Heart right ventricle (tissue), 16 donors: ENCODE measurements at regions not wholly inside any gene's neighbourhood (a gene's known extent, or its start where the extent isn't known, plus 50 kb on each side); places are given as distances from the start of the nearest gene placed in this dataset.
A peak's percentile ranks its signal among the peaks of the same experiment; 100 is the strongest.

Experiments
- ATAC-seq, 8 donors: fragments of 200-7000 bp; cut with Tn5 transposase; one replicate each; pipeline ENCODE4 v1.9.1; 2020; ENCODE audit warnings: mild to moderate bottlenecking in 8 of 8, moderate library complexity in 8 of 8, moderate number of reproducible peaks in 1 of 8
- DNase-seq, 2 donors: peaks; one replicate each; pipeline ENCODE4 v3.0.0-alpha.2; 2020
- H3K27ac ChIP-seq, 10 donors: fragments of 200-600 bp; sonication (generic) in 2 of 10; one replicate each; pipeline versions ENCODE4 v1.5.0 to v1.8.0; 2020 to 2022; ENCODE audit warnings: mild to moderate bottlenecking in 3 of 10
- H3K27me3 ChIP-seq, 7 donors: fragments of 200-600 bp; one replicate each; pipeline ENCODE4 v1.8.0; 2021 to 2022; ENCODE audit warnings: mild to moderate bottlenecking in 2 of 7
- H3K36me3 ChIP-seq, 9 donors: fragments of 200-600 bp; sonication (generic) in 1 of 9; one replicate each; pipeline versions ENCODE4 v1.5.0 to v1.8.0; 2020 to 2022; ENCODE audit warnings: mild to moderate bottlenecking in 2 of 9
- H3K4me1 ChIP-seq, 9 donors: fragments of 200-600 bp; sonication (generic) in 1 of 9; one replicate each; pipeline versions ENCODE4 v1.5.0 to v1.8.0; 2020 to 2022; ENCODE audit warnings: mild to moderate bottlenecking in 4 of 9
- H3K4me3 ChIP-seq, 10 donors: fragments of 200-600 bp; sonication (generic) in 2 of 10; one replicate each; pipeline versions ENCODE4 v1.5.0 to v1.8.0; 2020 to 2022; ENCODE audit warnings: mild to moderate bottlenecking in 7 of 10, moderate library complexity in 2 of 10
- H3K9me3 ChIP-seq, 11 donors: fragments of 200-600 bp in 10 of 11; sonication (generic) in 2 of 11; one replicate each; pipeline versions ENCODE4 v1.5.0 to v1.8.0; 2013 to 2022; ENCODE audit warnings: mild to moderate bottlenecking in 2 of 11, control low read depth in 1 of 11, moderate library complexity in 1 of 11
- WGBS, 2 donors: extraction: QIAGEN DNeasy Blood & Tissue Kit; methylation state at CpG; one replicate each; pipeline ENCODE4 v1.1.7; 2013; ENCODE audit warnings: inconsistent platforms in 1 of 2; 5-methylcytosine and 5-hydroxymethylcytosine counted together
- intact Hi-C, 10 donors: fragments of 100-400 bp; cut with DNase I; formaldehyde crosslinking; loops; one replicate each; pipeline versions ENCODE4 v1.11.1 to v1.14.2; 2022
- TF ChIP-seq, protein P1 (sequence below), 9 donors: fragments of 200-600 bp; sonication (generic) in 2 of 9; IDR thresholded peaks; one replicate each; pipeline versions ENCODE4 v1.5.0 to v1.8.0; 2021 to 2022; ENCODE audit warnings: antibody characterized with exemption in 9 of 9, mild to moderate bottlenecking in 5 of 9, moderate library complexity in 1 of 9
- donor health status: Arrhythmogenic right ventricular cardiomyopathy.
- donor health status: ischemic (EF 13 %, LVEDD 7.1; RV severe dilation, severe dysfunction).
- donor health status: healthy with polysubstance abuse.
- donor health status: DM: no; HTN: yes; CAD: no.
- donor health status: DM: no; HTN: no; CAD: no.
- donor health status: ischemic (EF 25% LVEDD 6.9; RV normal size, moderate dysfunction).
- donor health status: ischemic (EF 25% LVEDD 5.7; RV mildly dilated, moderate dysfunction).
- donor health status: healthy.
- donor health status: DM: yes; HTN: yes; CAD: no.
- donor health status: Ischemic cardiomyopathy.
- donor health status: ischemic (EF 35%, LVEDD 5.7; RV mildly dilated, moderate dysfunction).
- donor health status: nonischemic (EF 11% LVEDD 7.7; RV severe dilation, severe dysfunction).
- donor health status: DM: yes; HTN: yes; CAD: no.
- donor health status: PGD.
- donor health status: ischemic (EF 29% LVEDD 5.4; RV normal size, mild dysfunction).
- donor health status: nonischemic (EF 23%, LVEDD 6.1; RV moderate dilation, normal function).

DNA sequence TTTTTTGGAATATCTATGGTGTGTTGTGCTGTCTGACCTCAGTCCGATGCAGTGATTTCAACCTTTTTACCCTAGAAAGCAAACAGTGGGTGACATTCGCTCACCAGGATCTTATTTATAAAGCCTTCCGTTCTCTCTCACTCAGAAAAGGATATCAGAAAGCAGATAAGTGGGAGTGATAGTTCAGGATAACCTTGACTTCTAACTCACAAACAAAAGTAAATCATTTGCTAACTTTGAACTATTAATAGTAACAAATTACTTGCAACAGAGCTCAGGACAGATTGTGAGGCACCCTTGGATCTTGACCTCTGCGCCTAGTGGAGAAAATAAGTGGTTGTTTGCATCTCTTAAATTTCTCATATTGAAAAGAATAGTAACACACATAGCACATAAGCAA, 637.1 kb upstream of the CITED2 start:
- TF ChIP-seq, protein P1, sequence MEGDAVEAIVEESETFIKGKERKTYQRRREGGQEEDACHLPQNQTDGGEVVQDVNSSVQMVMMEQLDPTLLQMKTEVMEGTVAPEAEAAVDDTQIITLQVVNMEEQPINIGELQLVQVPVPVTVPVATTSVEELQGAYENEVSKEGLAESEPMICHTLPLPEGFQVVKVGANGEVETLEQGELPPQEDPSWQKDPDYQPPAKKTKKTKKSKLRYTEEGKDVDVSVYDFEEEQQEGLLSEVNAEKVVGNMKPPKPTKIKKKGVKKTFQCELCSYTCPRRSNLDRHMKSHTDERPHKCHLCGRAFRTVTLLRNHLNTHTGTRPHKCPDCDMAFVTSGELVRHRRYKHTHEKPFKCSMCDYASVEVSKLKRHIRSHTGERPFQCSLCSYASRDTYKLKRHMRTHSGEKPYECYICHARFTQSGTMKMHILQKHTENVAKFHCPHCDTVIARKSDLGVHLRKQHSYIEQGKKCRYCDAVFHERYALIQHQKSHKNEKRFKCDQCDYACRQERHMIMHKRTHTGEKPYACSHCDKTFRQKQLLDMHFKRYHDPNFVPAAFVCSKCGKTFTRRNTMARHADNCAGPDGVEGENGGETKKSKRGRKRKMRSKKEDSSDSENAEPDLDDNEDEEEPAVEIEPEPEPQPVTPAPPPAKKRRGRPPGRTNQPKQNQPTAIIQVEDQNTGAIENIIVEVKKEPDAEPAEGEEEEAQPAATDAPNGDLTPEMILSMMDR (IDR thresholded peaks at IDR 0.05) = peak in 2 of 9 donors; percentile 4 to 22
- intact Hi-C loops = no loop called here
- Histone ChIP-seq H3K27ac (peak overlapping the region; percentile 17 to 75 (median 60)), H3K4me3 (no peak overlapping the region), H3K9me3 (peaks cover 0 to 5% (median 0%) of the 10 kb centered on the region in 11 donors), H3K4me1 (peaks cover 0 to 18% (median 9%) of the 10 kb centered on the region in 9 donors), H3K27me3 (no peaks in the 10 kb centered on the region), H3K36me3 (no peaks in the 10 kb centered on the region)
- ATAC-seq (peak; percentile 37 to 81 (median 58)), DNase-seq (no peak)
- WGBS, 2 donors = 41 to 47% methylated on average over 4 of the region's 4 CpGs

DNA sequence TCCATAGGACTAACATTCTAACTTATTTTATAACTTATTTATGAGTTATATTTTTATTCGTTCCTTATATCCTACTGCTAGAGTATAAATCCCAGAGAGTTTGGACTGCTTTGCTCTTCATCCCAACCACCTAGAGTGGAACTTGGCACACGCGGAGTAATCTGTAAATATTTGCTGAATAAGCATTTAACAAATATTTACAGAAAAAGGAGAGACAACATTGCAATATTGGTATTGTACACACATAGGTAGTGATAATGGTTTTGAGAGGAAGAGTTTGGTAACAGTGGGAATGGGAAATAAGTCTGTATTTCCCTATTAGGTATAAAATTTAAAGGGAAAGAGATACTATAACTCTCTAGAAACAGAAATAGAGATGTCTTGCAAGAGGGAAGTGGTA, 634.8 kb upstream of the CITED2 start:
- TF ChIP-seq, protein P1 (IDR thresholded peaks at IDR 0.05) = no peak
- intact Hi-C loops = no loop called here
- Histone ChIP-seq H3K4me3 (no peak overlapping the region), H3K9me3 (peaks cover 0 to 5% (median 0%) of the 10 kb centered on the region in 11 donors), H3K27me3 (no peaks in the 10 kb centered on the region), H3K27ac (no peak overlapping the region), H3K36me3 (no peaks in the 10 kb centered on the region), H3K4me1 (peaks cover 0 to 18% (median 9%) of the 10 kb centered on the region in 9 donors)
- no peak for ATAC-seq
- WGBS, 2 donors = 94% methylated on average over 3 of the region's 3 CpGs
- DNase-seq = no peak

DNA sequence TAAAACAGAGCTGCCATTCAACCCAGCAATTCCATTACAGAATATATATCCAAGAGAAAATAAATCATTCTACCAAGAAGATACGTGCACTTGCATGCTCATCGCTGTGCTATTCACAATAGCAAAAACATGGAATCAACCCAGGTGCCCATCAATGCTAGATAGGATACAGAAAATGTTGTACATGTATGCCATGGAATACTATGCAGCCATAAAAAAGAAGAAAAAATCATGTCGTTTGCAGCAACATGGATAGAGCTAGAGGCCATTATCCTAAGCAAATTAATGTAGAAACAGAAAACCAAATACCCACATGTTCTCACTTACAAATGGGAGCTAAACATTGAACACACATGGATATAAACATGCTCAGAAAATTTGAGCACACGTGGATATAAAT, 633.1 kb upstream of the CITED2 start:
- TF ChIP-seq, protein P1 (IDR thresholded peaks at IDR 0.05) = no peak
- ATAC-seq (no peak), DNase-seq (no peak)
- Histone ChIP-seq H3K27me3 (no peaks in the 10 kb centered on the region), H3K36me3 (no peaks in the 10 kb centered on the region), H3K27ac (no peak overlapping the region), H3K4me3 (no peak overlapping the region), H3K9me3 (peaks cover 0 to 5% (median 0%) of the 10 kb centered on the region in 11 donors), H3K4me1 (peaks cover 0 to 16% (median 9%) of the 10 kb centered on the region in 9 donors)
- intact Hi-C loops = no loop called here
- WGBS, 2 donors = 97 to 98% methylated on average over 4 of the region's 4 CpGs

DNA sequence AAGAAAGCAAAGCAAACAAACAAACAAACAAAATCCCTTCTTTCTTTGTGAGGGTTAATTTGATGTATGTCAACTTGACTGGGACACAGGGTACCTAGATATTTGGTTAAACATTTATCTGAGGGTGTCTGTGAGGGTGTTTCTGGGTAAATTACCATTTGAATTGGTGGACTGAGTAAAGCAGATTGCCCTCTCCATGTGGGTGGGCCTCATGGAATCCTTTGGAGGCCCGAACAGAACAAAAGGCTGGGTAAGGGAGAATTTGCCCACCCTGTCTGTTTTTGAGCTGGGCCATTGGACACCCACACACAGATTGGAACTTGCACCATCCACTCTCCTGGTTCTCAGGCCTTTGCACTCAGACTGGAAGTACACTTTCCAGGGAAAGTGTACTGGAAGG, 628.8 kb upstream of the CITED2 start:
- Histone ChIP-seq H3K27ac (no peak overlapping the region), H3K27me3 (no peaks in the 10 kb centered on the region), H3K9me3 (peaks cover 0 to 5% (median 0%) of the 10 kb centered on the region in 11 donors), H3K4me3 (no peak overlapping the region), H3K4me1 (peaks cover 0 to 9% (median 0%) of the 10 kb centered on the region in 9 donors), H3K36me3 (no peaks in the 10 kb centered on the region)
- TF ChIP-seq, protein P1 (IDR thresholded peaks at IDR 0.05) = no peak
- ATAC-seq (no peak), DNase-seq (no peak)
- intact Hi-C loops = no loop called here
- WGBS, 2 donors = 71 to 81% methylated on average over 1 of the region's 1 CpG
